HG03460 (cell line): ENCODE measurements at regions not wholly inside any gene's neighbourhood (a gene's known extent, or its start where the extent isn't known, plus 50 kb on each side); places are given as distances from the start of the nearest gene placed in this dataset.

ENCODE experiments used
- ATAC-seq: cut with Tn5 transposase; IDR thresholded peaks from one replicate; pipeline ENCODE4 v1.9.1; 2021; ENCODE audit not compliant: unreplicated experiment

DNA sequence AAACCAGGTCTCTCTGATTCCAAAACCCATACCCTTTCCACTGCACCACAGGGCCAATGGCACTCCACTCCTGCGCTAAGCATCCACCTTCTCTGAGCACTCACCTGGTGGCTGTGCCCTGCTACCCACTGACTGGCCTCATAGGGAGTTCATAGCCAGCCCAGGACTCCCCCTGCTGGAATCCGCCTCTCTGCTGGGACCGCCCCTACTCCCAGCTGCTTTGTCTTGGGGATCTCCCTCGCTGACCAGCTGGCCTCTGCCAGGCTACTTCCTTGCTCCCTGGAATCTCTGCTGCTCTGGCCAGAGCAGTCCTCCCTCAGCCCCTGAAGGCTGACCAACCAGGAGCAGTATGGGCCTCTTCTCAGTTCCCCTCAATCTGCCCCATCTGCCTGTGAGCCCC is 129.7 kb downstream of the FAXC start:
- peak; percentile 75 for ATAC-seq

- no peak for ATAC-seq
Observed at GRCh38 chr6:99216959-99217358, 132.5 kb downstream of the FAXC start.

DNA sequence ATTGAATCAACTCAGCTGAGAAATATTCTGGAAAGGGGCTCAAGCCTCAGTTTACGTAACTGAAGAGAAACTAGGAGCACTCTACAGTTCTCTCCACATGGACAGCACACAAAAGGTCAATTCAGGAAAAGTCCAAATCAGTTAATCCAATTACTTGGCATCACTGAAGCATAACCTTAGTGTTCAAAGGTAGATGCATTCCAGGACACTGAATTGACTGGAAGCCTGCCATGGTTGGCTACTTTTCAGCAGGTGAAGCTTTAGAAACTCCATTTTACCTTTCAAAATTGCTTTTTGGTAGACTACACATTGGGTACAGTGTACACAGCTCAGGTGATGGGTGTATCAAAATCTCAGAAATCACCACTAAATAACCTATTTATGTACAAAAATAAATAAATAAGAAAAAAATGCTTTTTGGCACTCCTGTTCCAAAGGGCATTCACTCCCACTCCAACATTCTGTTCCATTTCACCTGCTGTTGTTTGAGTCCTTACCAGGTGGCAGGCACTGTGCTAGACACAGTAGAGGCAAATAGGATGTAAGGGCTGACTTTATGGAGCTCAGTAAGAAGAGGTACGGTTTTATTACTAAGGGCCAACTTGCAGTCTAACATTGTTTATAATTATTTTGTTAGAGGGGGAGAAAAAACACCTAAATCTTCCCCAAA is 153.4 kb downstream of the FAXC start:
- ATAC-seq = no peak

- ATAC-seq = no peak
Observed at GRCh38 chr6:99192561-99192960, 156.9 kb downstream of the FAXC start.

- ATAC-seq = peak; percentile 98
Observed at GRCh38 chr6:99189823-99190721, 159.4 kb downstream of the FAXC start.

DNA sequence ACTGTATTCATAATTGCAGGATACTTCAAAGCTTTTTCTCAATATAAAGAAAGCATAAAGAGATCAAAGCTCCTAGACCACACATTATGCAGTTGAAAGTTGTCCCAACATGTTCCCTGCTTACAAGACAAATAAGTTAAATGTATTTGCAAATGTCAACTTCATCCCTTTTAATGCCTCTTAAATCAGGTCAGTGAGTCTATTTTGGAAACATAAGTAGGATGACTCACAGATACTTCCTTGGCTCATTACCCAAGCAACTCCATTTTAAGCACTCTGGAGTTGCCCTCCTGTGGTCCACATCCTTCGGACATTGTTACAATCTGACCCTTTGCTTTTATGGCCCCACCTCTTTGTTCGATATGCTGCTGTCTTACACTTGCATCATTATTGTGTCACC is 162.0 kb downstream of the FAXC start:
- no peak for ATAC-seq

DNA sequence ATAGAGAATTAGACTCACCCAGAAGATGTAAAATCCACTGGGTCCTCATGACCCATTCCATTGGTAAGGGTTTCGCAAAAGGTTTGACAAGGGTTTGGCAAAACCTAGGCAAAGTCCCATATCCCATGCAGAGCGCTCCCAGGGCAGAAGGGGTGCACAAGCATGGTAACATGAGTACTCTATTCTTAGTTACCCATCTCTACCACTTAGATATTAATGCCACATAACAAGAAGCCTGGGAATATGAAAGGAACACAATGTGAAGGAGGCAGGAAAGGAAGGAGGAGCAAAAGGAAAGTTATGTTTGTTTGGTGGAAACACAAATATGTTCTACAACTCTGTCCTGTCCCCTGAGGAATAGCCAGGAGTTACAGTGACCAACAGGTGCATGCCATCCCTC is 163.1 kb downstream of the FAXC start:
- ATAC-seq = no peak

- no peak for ATAC-seq
Observed at GRCh38 chr6:99185525-99185924, 163.9 kb downstream of the FAXC start.

- no peak for ATAC-seq
Observed at GRCh38 chr6:99184696-99185095, 164.8 kb downstream of the FAXC start.

DNA sequence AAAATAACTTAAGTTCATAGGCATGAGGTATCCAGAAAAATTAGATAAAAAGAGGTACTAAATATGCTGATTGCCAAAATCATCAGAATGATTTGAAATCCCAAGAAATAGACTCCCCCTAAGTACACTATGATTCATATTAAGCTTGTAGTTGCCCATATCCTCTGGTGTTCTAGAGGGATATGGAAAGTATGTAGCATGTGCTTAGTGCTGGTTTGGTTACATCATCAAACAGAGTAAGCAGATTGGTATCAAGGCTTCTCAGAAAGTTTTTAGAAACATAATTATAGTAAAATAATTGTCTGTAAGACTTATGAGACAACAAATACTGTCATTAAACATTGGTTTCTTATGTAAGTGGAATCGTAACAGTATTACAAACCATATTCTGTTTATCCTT is 166.4 kb downstream of the FAXC start:
- no peak for ATAC-seq

- no peak for ATAC-seq
Observed at GRCh38 chr6:99181174-99181573, 168.3 kb downstream of the FAXC start.

DNA sequence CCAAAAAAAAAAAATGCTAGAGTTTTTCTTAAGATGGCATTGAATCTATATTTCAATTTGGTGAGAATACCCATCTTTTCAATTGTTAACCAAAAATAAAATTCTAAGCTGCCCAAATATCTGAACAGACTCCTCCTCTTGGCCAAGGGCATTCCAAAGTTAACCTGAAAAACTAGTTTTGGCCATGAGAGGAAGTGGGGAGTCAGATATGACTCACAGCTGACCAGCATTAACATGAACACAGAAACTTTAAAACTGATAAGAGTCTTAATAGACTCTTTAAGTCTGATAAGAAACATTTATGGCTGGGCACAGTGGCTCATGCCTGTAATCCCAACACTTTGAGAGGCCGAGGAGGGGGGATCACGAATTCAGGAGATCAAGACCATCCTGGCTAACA is 171.3 kb downstream of the FAXC start:
- ATAC-seq = no peak

GRCh38 chr6:99177736-99178135 is 171.7 kb downstream of the FAXC start:
- ATAC-seq = no peak

- ATAC-seq = peak; percentile 76
Observed at GRCh38 chr6:99165838-99166237, 183.6 kb downstream of the FAXC start.

DNA sequence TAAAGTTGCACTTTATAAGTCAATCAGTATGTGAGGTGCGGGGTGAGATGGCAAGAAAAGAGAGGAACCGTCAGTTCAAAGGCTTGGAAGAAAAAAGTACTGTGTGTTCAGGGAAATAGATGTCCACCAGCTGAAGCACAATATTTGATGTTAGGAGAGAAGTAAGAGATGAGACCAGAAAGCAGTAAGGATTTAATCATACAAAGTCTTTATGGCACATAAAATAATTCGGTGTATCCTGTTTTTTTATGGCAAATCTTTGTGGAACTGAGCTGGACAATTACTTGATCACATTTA is 197.2 kb downstream of the FAXC start:
- ATAC-seq = no peak

DNA sequence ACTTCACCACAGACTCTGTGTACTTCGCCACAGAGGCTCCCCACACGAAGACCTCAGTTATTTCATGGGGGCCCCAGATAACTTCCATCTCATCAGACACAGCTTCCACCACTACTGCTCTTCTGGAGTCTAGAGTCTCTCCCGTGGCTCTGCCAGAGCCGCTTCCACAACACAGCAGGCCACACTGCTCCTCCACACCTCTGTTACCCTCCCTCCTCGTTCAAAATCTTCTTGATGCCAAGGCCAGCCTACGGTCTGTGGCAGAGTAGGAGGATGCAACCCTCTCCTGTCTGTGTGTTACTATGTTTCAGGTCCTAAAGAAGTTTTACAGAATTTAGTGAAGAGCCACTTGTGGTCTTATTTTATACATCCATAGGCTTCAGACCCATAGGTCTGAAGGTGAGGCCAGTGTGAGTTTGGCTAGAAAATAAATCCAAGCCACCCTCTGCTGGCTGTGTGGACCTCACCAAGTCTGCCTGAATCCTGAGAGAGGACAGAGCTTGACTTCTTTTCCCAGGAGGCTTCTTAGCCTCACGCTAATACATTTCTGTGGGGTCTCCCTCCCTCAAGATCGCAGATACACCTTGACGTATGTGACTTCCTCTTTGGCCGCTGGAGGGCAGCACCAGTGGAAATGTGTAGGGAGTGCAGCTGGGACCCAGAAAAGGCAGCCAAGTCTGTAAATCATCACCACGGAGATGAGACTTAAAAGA is 197.7 kb downstream of the FAXC start:
- ATAC-seq = peak; percentile 95

DNA sequence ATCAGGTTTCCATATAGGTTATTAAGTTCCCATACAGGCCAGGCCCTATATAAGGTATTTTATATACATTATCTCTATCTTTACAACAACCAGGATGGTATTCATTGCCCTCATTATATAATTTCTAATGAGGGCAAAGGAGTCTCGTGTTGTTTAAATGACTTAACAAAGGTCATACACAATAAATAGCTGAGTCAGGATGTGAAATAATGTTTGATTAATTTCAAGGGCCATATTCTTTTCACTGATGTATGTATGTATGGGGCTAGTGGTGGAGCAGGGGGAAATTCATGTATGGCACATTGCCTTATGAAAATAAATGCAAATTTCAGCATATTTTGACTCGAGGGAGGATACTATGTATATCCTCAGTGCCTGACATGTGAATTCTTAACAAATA is 200.7 kb downstream of the FAXC start:
- no peak for ATAC-seq

GRCh38 chr6:99148111-99148510 is 200.4 kb upstream of the FBXL4 start:
- ATAC-seq = no peak

DNA sequence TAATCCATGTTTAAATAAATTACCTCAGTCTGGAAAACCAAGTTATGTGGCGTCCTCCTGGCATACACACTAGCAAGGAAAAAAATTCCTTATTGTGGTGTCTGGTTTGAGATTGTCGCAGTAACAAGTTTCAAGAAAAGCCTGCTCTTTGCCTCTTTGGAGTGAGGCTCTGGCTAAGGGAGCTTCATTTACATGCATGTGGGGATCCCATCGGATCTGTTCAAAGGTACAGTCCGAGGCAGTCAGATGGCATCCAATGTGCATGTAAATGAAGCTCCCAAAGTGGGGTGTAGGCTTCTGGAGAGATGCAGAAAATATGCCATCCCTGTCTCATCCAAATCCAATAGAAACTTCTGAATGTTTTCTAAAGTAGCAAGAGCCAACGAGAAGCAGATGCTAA is 199.5 kb upstream of the FBXL4 start:
- no peak for ATAC-seq

- no peak for ATAC-seq
Observed at GRCh38 chr6:99146711-99147110, 199.0 kb upstream of the FBXL4 start.

DNA sequence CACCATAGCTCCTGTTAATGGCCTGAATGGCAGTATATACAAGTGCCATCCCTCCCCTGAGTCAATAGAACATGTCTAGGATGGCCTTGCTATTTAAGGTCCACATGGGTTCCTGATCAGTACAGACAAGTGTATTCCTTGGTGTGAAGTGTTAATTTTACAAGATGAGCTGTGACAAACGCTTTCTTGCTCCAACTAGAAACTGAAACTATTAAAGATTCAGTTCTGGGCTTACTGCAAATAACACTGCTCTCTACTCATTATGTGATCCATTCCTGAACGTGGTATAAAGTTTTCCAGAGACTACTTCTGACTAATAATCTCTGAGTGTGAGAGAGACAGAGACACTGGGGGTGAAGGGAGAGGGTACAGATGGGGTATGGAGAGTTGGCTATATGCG is 198.0 kb upstream of the FBXL4 start:
- ATAC-seq = no peak
